Body of pancreas (tissue), 4 donors: ENCODE measurements at regions not wholly inside any gene's neighbourhood (a gene's known extent, or its start where the extent isn't known, plus 50 kb on each side); places are given as distances from the start of the nearest gene placed in this dataset.

ENCODE experiments used
- ATAC-seq: fragments of 150-250 bp; one replicate; pipeline ENCODE4 v1.9.1; 2016
- DNase-seq, 4 donors: peaks; one replicate each; pipeline ENCODE4 v3.0.0-alpha.2; 2019
- H3K27ac ChIP-seq, 4 donors: fragments of 200-600 bp; sonication (generic); 1 replicate in 3 of 4; 2 replicates in 1 of 4; pipeline versions ENCODE4 v1.5.1 to v1.6.1; 2016 to 2019; ENCODE audit warnings: mild to moderate bottlenecking in 1 of 4, mixed read lengths in 1 of 4, moderate library complexity in 1 of 4
- H3K27me3 ChIP-seq, 2 donors: fragments of 200-600 bp; sonication (generic); one replicate each; pipeline ENCODE4 v1.6.0; 2016; ENCODE audit warnings: mild to moderate bottlenecking in 1 of 2
- H3K36me3 ChIP-seq, 2 donors: fragments of 200-600 bp; sonication (generic); replicated peaks in 1 of 2; 2 replicates each; pipeline ENCODE4 v1.5.1; 2016; ENCODE audit warnings: low read depth in 2 of 2; ENCODE audit not compliant: insufficient read depth in 1 of 2
- H3K4me1 ChIP-seq: fragments of 200-600 bp; sonication (generic); one replicate; pipeline ENCODE4 v1.6.0; 2016
- H3K4me3 ChIP-seq, 2 donors: fragments of 200-600 bp; sonication (generic); 1 replicate in 1 of 2; 2 replicates in 1 of 2; pipeline ENCODE4 v1.5.1; 2016 to 2019
- H3K9me3 ChIP-seq, 3 donors: fragments of 200-600 bp; sonication (generic); 1 replicate in 2 of 3; 2 replicates in 1 of 3; pipeline ENCODE4 v1.5.1; 2016
- POLR2A ChIP-seq, 3 donors: fragments of 450-650 bp; IDR thresholded peaks; one replicate each; pipeline ENCODE4 v1.6.1; 2016; ENCODE audit warnings: antibody characterized with exemption in 3 of 3, mild to moderate bottlenecking in 2 of 3
- WGBS, 2 donors: methylation state at CpG; one replicate each; pipeline ENCODE4 v1.1.5; 2017; 5-methylcytosine and 5-hydroxymethylcytosine counted together
- intact Hi-C: fragments of 100-400 bp; cut with DNase I; formaldehyde crosslinking; loops from one replicate; pipeline ENCODE4 v1.15.1; 2023
- TF ChIP-seq, protein P1 (sequence below), 7 experiments: fragments of 450-650 bp in 4 of 7; fragments of 200-600 bp in 3 of 7; sonication (generic) in 3 of 7; IDR thresholded peaks; one replicate each; pipeline ENCODE4 v1.5.1; 2016 to 2019; ENCODE audit warnings: antibody characterized with exemption in 7 of 7

DNA sequence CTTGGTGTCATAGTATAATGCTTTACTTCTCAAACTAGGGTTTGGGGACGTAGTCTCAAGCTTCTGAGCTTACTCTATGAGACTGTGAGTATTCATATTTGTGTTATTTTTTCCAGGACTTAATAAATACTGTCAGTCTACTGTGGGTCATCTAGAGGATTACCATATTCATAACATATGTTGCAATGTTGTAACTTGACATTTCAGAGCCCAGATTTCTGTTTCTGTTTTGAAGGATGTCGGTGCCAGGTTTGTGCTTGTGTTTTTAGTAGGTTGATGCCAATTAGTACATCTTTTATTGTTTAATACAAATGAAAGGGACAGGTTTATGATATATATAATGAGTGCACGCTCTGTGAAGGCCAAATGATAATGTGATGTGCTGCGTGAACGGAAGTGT is 69.6 kb downstream of the SPANXN4 start:
- DNase-seq (no peak), ATAC-seq (no peak)
- H3K27ac ChIP-seq: no peak overlapping the region
- H3K36me3 ChIP-seq: no peaks in the 10 kb centered on the region
- no peaks in the 10 kb centered on the region for H3K9me3 ChIP-seq
- TF ChIP-seq, protein P1, sequence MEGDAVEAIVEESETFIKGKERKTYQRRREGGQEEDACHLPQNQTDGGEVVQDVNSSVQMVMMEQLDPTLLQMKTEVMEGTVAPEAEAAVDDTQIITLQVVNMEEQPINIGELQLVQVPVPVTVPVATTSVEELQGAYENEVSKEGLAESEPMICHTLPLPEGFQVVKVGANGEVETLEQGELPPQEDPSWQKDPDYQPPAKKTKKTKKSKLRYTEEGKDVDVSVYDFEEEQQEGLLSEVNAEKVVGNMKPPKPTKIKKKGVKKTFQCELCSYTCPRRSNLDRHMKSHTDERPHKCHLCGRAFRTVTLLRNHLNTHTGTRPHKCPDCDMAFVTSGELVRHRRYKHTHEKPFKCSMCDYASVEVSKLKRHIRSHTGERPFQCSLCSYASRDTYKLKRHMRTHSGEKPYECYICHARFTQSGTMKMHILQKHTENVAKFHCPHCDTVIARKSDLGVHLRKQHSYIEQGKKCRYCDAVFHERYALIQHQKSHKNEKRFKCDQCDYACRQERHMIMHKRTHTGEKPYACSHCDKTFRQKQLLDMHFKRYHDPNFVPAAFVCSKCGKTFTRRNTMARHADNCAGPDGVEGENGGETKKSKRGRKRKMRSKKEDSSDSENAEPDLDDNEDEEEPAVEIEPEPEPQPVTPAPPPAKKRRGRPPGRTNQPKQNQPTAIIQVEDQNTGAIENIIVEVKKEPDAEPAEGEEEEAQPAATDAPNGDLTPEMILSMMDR (IDR thresholded peaks at IDR 0.05): no peak
- TF ChIP-seq POLR2A (IDR thresholded peaks at IDR 0.05): no peak
- WGBS, 2 donors: 76 to 78% methylated on average over 5 of the region's 5 CpGs
- no peaks in the 10 kb centered on the region for H3K4me1 ChIP-seq
- intact Hi-C loops: no loop called here
- H3K27me3 ChIP-seq: no peaks in the 10 kb centered on the region
- no peak overlapping the region for H3K4me3 ChIP-seq

DNA sequence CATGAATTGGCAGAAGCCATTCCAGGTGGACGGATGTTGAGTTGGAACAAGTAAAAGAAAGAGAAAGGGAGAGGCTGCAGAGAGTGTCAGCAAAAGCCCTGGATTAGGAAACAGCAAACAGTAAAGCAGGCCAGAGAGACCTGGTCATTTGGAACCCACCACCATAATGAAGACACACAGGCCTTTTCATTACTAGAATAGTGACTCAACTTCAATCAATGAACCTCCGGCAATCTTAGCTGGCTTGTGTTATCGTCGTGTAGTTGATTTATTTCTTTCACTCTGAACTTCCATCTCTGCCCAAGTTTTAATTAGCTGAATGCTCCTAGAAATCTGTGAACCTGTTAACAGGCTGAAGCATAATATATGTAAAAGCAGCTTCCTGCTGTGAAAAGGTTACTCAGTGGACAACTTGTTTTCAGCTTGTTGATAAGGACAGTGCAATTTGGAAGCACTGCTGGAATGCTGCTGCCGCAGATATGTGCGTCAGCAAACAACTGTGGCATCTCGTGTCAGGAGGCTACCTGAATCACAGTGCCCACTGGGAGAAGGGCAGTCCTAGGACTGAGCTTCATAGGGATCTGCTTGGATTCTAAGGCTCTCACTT is 68.8 kb downstream of the SPANXN4 start:
- Histone ChIP-seq H3K27ac (no peak overlapping the region), H3K4me3 (no peak overlapping the region), H3K27me3 (no peaks in the 10 kb centered on the region), H3K9me3 (no peaks in the 10 kb centered on the region), H3K4me1 (no peaks in the 10 kb centered on the region), H3K36me3 (no peaks in the 10 kb centered on the region)
- ATAC-seq (no peak), DNase-seq (no peak)
- intact Hi-C loops: no loop called here
- WGBS, 2 donors: 33 to 58% methylated on average over 7 of the region's 7 CpGs
- TF ChIP-seq, protein P1 (IDR thresholded peaks at IDR 0.05): no peak
- TF ChIP-seq POLR2A (IDR thresholded peaks at IDR 0.05): no peak
